ENCODE measurements at regions not wholly inside any gene's neighbourhood (a gene's known extent, or its start where the extent isn't known, plus 50 kb on each side); places are given as distances from the start of the nearest gene placed in this dataset.

DNA sequence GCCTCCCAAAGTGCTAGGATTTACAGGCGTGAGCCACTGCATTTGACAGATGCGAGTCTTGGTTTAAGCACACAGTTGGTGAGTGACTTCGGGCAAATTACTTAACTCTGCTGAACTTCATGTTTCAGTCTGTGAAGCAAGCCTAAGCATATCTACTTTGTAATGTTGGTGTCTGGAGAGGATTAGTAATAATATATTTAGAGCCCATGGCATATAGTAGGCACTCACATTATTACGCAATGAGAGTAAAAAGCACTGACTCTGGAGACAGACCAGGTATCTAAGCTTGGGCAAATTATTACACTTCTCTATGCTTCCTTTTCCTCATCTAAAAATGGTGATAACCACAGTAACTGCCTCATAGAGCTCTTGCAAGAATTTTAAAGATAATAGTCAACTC is 208.7 kb upstream of the P2RY1 start:
- ATAC-seq, result no peak
- BruUV-seq (replicated peaks), result no TSS peak
- Histone ChIP-seq H3K9me3 (replicated peaks; ENCODE audit: control insufficient read depth, insufficient read depth, low read length) (no peaks in the 10 kb centered on the region; the same call in 2 of the 3 replicates), H2AFZ (ENCODE audit: control insufficient read depth, low read depth, low read length) (no peak overlapping the region), H3K4me1 (ENCODE audit: control insufficient read depth, insufficient read depth, low read length) (no peaks in the 10 kb centered on the region), H3K27me3 (replicated peaks in 1 of 2; ENCODE audit: control insufficient read depth in 2 of 2, insufficient read depth in 2 of 2, low read length in 1 of 2) (no peaks in the 10 kb centered on the region), H3K79me2 (ENCODE audit: control insufficient read depth, insufficient read depth, low read length) (no peaks in the 10 kb centered on the region), H3K36me3 (ENCODE audit: control insufficient read depth in 2 of 2, insufficient read depth in 2 of 2, low read length in 1 of 2) (no peaks in the 10 kb centered on the region), H3K4me3 (no peak overlapping the region), H3K27ac (ENCODE audit: control insufficient read depth, insufficient read depth) (no peak overlapping the region), H4K20me1 (ENCODE audit: control insufficient read depth, insufficient read depth) (no peaks in the 10 kb centered on the region), H3K9ac (ENCODE audit: control insufficient read depth, insufficient read depth, low read length) (no peak overlapping the region), H3K4me2 (ENCODE audit: control insufficient read depth, insufficient read depth) (no peak overlapping the region)
- in situ Hi-C loops (cut with MboI) (no loop called here), intact Hi-C loops (cut with micrococcal nuclease; ENCODE audit: unreplicated experiment) (no loop called here)
- ChIA-PET CTCF (no interaction called here), POLR2A (no interaction called here), SMC1A (ENCODE audit: uncharacterized antibody, unreplicated experiment) (interaction anchor here (1.3 kb wide), 1 partner anchor 30 kb away, joined by 4 read pairs; no protein-coding TSS in a partner anchor), RAD21 (ENCODE audit: unreplicated experiment) (interaction anchor here (1.5 kb wide), 1 partner anchor 30 kb away, joined by 3 read pairs; no protein-coding TSS in a partner anchor)
- FAIRE-seq, result no peak
- WGBS (ENCODE audit: insufficient coverage, insufficient replicate concordance, low lambda C conversion rate, missing lambda C conversion rate), result 68% methylated on average over 4 of the region's 4 CpGs
- TF ChIP-seq YY1 (IDR thresholded peaks at IDR 0.05; ENCODE audit: low read depth, low read length) (no peak), EGR1 (IDR thresholded peaks at IDR 0.05; ENCODE audit: borderline replicate concordance in 1 of 2, low read depth in 2 of 2, low read length in 2 of 2) (no peak), SMAD5 (IDR thresholded peaks at IDR 0.05; ENCODE audit: low read depth) (no peak), ASH2L (IDR thresholded peaks at IDR 0.05; ENCODE audit: borderline replicate concordance, low read depth) (no peak), IRF4 (IDR thresholded peaks at IDR 0.05; ENCODE audit: low read depth, low read length) (no peak), STAT1 (conservative IDR thresholded peaks at IDR 0.05) (no peak), HDAC6 (IDR thresholded peaks at IDR 0.05; ENCODE audit: unreplicated experiment) (no peak), ZNF207 (IDR thresholded peaks at IDR 0.05; ENCODE audit: borderline replicate concordance) (no peak), TARDBP (IDR thresholded peaks at IDR 0.05; ENCODE audit: borderline replicate concordance) (no peak), MYB (IDR thresholded peaks at IDR 0.05; ENCODE audit: borderline replicate concordance, low read depth, low read length) (no peak), SREBF1 (IDR thresholded peaks at IDR 0.05; ENCODE audit: low read length) (no peak), SIN3A (IDR thresholded peaks at IDR 0.05; ENCODE audit: low read depth, low read length) (no peak), ZNF24 (IDR thresholded peaks at IDR 0.05) (no peak), SP1 (IDR thresholded peaks at IDR 0.05; ENCODE audit: low read depth, low read length) (no peak)
- TF ChIP-seq, protein P1, sequence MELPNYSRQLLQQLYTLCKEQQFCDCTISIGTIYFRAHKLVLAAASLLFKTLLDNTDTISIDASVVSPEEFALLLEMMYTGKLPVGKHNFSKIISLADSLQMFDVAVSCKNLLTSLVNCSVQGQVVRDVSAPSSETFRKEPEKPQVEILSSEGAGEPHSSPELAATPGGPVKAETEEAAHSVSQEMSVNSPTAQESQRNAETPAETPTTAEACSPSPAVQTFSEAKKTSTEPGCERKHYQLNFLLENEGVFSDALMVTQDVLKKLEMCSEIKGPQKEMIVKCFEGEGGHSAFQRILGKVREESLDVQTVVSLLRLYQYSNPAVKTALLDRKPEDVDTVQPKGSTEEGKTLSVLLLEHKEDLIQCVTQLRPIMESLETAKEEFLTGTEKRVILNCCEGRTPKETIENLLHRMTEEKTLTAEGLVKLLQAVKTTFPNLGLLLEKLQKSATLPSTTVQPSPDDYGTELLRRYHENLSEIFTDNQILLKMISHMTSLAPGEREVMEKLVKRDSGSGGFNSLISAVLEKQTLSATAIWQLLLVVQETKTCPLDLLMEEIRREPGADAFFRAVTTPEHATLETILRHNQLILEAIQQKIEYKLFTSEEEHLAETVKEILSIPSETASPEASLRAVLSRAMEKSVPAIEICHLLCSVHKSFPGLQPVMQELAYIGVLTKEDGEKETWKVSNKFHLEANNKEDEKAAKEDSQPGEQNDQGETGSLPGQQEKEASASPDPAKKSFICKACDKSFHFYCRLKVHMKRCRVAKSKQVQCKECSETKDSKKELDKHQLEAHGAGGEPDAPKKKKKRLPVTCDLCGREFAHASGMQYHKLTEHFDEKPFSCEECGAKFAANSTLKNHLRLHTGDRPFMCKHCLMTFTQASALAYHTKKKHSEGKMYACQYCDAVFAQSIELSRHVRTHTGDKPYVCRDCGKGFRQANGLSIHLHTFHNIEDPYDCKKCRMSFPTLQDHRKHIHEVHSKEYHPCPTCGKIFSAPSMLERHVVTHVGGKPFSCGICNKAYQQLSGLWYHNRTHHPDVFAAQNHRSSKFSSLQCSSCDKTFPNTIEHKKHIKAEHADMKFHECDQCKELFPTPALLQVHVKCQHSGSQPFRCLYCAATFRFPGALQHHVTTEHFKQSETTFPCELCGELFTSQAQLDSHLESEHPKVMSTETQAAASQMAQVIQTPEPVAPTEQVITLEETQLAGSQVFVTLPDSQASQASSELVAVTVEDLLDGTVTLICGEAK (IDR thresholded peaks at IDR 0.05; ENCODE audit: borderline replicate concordance), result no peak
- TF ChIP-seq, protein P2, sequence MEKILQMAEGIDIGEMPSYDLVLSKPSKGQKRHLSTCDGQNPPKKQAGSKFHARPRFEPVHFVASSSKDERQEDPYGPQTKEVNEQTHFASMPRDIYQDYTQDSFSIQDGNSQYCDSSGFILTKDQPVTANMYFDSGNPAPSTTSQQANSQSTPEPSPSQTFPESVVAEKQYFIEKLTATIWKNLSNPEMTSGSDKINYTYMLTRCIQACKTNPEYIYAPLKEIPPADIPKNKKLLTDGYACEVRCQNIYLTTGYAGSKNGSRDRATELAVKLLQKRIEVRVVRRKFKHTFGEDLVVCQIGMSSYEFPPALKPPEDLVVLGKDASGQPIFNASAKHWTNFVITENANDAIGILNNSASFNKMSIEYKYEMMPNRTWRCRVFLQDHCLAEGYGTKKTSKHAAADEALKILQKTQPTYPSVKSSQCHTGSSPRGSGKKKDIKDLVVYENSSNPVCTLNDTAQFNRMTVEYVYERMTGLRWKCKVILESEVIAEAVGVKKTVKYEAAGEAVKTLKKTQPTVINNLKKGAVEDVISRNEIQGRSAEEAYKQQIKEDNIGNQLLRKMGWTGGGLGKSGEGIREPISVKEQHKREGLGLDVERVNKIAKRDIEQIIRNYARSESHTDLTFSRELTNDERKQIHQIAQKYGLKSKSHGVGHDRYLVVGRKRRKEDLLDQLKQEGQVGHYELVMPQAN (conservative IDR thresholded peaks at IDR 0.05), result no peak
- TF ChIP-seq, protein P3, sequence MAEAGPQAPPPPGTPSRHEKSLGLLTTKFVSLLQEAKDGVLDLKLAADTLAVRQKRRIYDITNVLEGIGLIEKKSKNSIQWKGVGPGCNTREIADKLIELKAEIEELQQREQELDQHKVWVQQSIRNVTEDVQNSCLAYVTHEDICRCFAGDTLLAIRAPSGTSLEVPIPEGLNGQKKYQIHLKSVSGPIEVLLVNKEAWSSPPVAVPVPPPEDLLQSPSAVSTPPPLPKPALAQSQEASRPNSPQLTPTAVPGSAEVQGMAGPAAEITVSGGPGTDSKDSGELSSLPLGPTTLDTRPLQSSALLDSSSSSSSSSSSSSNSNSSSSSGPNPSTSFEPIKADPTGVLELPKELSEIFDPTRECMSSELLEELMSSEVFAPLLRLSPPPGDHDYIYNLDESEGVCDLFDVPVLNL (IDR thresholded peaks at IDR 0.05; ENCODE audit: low read depth, low read length), result no peak
- DNase-seq (ENCODE audit: low read depth, low spot score), result no peak
